ENCODE measurements at regions not wholly inside any gene's neighbourhood (a gene's known extent, or its start where the extent isn't known, plus 50 kb on each side); places are given as distances from the start of the nearest gene placed in this dataset.
"Not testable (repeated sequence)": the region's sequence is repeated elsewhere in the genome, so short reads cannot be mapped to it uniquely, and the experiment has no call there.

DNA sequence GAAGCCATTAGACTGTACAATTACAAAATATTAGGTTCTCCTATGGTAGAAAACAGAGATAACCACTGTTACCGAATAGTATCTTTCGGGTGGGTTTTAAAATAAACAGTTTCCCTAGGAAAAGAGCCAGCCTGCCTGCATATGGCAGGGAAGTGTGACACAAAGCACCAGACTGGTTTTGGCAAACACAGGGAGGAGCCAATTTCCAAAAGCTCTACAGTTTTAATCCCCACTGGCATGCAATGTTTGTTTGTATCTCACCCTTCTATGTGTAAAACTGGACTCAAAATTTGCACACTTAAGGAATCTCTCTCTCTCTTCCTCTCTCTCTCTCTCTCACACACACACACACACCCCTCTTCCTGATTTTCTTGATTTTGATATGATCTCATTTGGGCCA, 261.7 kb downstream of the ETV1 start:
- H3K4me1 ChIP-seq (ENCODE audit: control insufficient read depth in 4 of 4, insufficient read depth in 4 of 4, low read length in 3 of 4), result no peaks in the 10 kb centered on the region
- no peak overlapping the region for H3K4me3 ChIP-seq (ENCODE audit: low read depth in 1 of 3, low read length in 3 of 3)
- no peak overlapping the region for H3K27ac ChIP-seq (ENCODE audit: low read depth in 1 of 2, low read length in 2 of 2)
- no peak overlapping the region for H3K9ac ChIP-seq (ENCODE audit: low read depth in 1 of 2, low read length in 2 of 2)
- H3K27me3 ChIP-seq (ENCODE audit: control insufficient read depth in 4 of 4, insufficient read depth in 4 of 4, low read length in 3 of 4), result no peaks in the 10 kb centered on the region
- WGBS, result 82% methylated on average over 2 of the region's 2 CpGs
- no peak for TF ChIP-seq NR2F2 (IDR thresholded peaks at IDR 0.05)
- TF ChIP-seq SP1 (IDR thresholded peaks at IDR 0.05), result no peak
- TF ChIP-seq GABPA (IDR thresholded peaks at IDR 0.05 in 1 of 2, conservative IDR thresholded peaks at IDR 0.05 in 1 of 2), result no peak
- TF ChIP-seq FOXA1 (IDR thresholded peaks at IDR 0.05), result no peak
- TF ChIP-seq, protein P1, sequence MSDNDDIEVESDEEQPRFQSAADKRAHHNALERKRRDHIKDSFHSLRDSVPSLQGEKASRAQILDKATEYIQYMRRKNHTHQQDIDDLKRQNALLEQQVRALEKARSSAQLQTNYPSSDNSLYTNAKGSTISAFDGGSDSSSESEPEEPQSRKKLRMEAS (IDR thresholded peaks at IDR 0.05), result no peak
- no peak for TF ChIP-seq RAD21 (IDR thresholded peaks at IDR 0.05)
- H3K9me3 ChIP-seq (ENCODE audit: control insufficient read depth in 4 of 4, low read length in 3 of 4), result no peaks in the 10 kb centered on the region
- DNase-seq (ENCODE audit: low spot score), result no peak
- no peaks in the 10 kb centered on the region for H3K36me3 ChIP-seq (ENCODE audit: control insufficient read depth in 4 of 4, insufficient read depth in 3 of 4, low read depth in 1 of 4, low read length in 3 of 4)

DNA sequence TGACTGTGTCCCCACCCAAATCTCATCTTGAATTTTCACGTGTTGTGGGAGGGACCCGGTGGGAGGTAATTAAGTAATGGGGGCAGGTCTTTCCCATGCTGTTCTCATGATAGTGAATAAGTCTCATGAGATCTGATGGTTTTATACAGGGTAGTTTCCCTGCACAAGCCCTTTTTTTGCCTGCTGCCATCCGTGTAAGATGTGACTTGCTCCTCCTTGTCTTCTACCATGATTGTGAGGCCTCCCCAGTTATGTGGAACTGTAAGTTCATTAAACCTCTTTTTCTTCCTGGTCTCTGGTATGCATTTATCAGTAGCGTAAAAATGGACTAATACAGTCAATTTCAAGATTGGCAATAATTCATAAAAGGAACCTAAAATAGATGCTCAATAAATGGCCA, 261.0 kb downstream of the ETV1 start:
- H3K27ac ChIP-seq (ENCODE audit: low read depth in 1 of 2, low read length in 2 of 2); H3K36me3 ChIP-seq (ENCODE audit: control insufficient read depth in 4 of 4, insufficient read depth in 3 of 4, low read depth in 1 of 4, low read length in 3 of 4); H3K27me3 ChIP-seq (ENCODE audit: control insufficient read depth in 4 of 4, insufficient read depth in 4 of 4, low read length in 3 of 4); H3K4me3 ChIP-seq (ENCODE audit: low read depth in 1 of 3, low read length in 3 of 3); H3K4me1 ChIP-seq (ENCODE audit: control insufficient read depth in 4 of 4, insufficient read depth in 4 of 4, low read length in 3 of 4); H3K9ac ChIP-seq (ENCODE audit: low read depth in 1 of 2, low read length in 2 of 2); DNase-seq (ENCODE audit: low spot score); H3K9me3 ChIP-seq (ENCODE audit: control insufficient read depth in 4 of 4, low read length in 3 of 4): not testable (repeated sequence)
- WGBS, result 88% methylated on average over 4 of the region's 4 CpGs

DNA sequence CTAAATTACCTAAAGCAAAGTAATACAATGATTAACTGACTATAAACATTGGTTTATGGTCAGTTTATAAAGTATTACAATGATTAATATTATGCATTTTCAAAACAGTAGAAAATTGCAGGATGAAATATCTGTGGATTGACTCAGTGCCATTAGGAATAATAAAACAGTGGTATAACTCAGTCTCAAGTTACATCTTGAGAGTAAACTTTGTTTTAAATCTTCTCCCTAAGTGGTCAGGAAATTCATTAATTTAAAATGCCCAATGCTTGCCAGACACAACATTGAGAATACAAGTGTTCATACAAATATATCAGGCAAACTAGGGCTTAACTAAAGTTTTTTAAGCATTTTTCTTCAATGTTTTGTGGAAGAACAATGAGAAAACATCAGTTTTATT, 257.8 kb downstream of the ETV1 start:
- H3K9me3 ChIP-seq (ENCODE audit: control insufficient read depth in 4 of 4, low read length in 3 of 4), result no peaks in the 10 kb centered on the region
- no peaks in the 10 kb centered on the region for H3K36me3 ChIP-seq (ENCODE audit: control insufficient read depth in 4 of 4, insufficient read depth in 3 of 4, low read depth in 1 of 4, low read length in 3 of 4)
- H3K4me1 ChIP-seq (ENCODE audit: control insufficient read depth in 4 of 4, insufficient read depth in 4 of 4, low read length in 3 of 4), result no peaks in the 10 kb centered on the region
- no peak overlapping the region for H3K4me3 ChIP-seq (ENCODE audit: low read depth in 1 of 3, low read length in 3 of 3)
- H3K27me3 ChIP-seq (ENCODE audit: control insufficient read depth in 4 of 4, insufficient read depth in 4 of 4, low read length in 3 of 4), result no peaks in the 10 kb centered on the region
- TF ChIP-seq HNF4A (conservative IDR thresholded peaks at IDR 0.05), result no peak
- TF ChIP-seq, protein P1 (IDR thresholded peaks at IDR 0.05), result no peak
- no peak for TF ChIP-seq SP1 (IDR thresholded peaks at IDR 0.05)
- TF ChIP-seq FOXA1 (IDR thresholded peaks at IDR 0.05), result no peak
- TF ChIP-seq, protein P2, sequence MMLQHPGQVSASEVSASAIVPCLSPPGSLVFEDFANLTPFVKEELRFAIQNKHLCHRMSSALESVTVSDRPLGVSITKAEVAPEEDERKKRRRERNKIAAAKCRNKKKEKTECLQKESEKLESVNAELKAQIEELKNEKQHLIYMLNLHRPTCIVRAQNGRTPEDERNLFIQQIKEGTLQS (IDR thresholded peaks at IDR 0.05), result no peak
- no peak for TF ChIP-seq JUND (IDR thresholded peaks at IDR 0.05)
- no peak for TF ChIP-seq RXRA (IDR thresholded peaks at IDR 0.05)
- TF ChIP-seq, protein P3, sequence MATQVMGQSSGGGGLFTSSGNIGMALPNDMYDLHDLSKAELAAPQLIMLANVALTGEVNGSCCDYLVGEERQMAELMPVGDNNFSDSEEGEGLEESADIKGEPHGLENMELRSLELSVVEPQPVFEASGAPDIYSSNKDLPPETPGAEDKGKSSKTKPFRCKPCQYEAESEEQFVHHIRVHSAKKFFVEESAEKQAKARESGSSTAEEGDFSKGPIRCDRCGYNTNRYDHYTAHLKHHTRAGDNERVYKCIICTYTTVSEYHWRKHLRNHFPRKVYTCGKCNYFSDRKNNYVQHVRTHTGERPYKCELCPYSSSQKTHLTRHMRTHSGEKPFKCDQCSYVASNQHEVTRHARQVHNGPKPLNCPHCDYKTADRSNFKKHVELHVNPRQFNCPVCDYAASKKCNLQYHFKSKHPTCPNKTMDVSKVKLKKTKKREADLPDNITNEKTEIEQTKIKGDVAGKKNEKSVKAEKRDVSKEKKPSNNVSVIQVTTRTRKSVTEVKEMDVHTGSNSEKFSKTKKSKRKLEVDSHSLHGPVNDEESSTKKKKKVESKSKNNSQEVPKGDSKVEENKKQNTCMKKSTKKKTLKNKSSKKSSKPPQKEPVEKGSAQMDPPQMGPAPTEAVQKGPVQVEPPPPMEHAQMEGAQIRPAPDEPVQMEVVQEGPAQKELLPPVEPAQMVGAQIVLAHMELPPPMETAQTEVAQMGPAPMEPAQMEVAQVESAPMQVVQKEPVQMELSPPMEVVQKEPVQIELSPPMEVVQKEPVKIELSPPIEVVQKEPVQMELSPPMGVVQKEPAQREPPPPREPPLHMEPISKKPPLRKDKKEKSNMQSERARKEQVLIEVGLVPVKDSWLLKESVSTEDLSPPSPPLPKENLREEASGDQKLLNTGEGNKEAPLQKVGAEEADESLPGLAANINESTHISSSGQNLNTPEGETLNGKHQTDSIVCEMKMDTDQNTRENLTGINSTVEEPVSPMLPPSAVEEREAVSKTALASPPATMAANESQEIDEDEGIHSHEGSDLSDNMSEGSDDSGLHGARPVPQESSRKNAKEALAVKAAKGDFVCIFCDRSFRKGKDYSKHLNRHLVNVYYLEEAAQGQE (IDR thresholded peaks at IDR 0.05), result no peak
- TF ChIP-seq HNF4G (IDR thresholded peaks at IDR 0.05), result no peak
- TF ChIP-seq, protein P4, sequence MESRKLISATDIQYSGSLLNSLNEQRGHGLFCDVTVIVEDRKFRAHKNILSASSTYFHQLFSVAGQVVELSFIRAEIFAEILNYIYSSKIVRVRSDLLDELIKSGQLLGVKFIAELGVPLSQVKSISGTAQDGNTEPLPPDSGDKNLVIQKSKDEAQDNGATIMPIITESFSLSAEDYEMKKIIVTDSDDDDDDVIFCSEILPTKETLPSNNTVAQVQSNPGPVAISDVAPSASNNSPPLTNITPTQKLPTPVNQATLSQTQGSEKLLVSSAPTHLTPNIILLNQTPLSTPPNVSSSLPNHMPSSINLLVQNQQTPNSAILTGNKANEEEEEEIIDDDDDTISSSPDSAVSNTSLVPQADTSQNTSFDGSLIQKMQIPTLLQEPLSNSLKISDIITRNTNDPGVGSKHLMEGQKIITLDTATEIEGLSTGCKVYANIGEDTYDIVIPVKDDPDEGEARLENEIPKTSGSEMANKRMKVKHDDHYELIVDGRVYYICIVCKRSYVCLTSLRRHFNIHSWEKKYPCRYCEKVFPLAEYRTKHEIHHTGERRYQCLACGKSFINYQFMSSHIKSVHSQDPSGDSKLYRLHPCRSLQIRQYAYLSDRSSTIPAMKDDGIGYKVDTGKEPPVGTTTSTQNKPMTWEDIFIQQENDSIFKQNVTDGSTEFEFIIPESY (IDR thresholded peaks at IDR 0.05), result no peak
- TF ChIP-seq EGR1 (IDR thresholded peaks at IDR 0.05; ENCODE audit: low read depth in 2 of 2), result no peak
- no peak for TF ChIP-seq RAD21 (IDR thresholded peaks at IDR 0.05)
- TF ChIP-seq, protein P5, sequence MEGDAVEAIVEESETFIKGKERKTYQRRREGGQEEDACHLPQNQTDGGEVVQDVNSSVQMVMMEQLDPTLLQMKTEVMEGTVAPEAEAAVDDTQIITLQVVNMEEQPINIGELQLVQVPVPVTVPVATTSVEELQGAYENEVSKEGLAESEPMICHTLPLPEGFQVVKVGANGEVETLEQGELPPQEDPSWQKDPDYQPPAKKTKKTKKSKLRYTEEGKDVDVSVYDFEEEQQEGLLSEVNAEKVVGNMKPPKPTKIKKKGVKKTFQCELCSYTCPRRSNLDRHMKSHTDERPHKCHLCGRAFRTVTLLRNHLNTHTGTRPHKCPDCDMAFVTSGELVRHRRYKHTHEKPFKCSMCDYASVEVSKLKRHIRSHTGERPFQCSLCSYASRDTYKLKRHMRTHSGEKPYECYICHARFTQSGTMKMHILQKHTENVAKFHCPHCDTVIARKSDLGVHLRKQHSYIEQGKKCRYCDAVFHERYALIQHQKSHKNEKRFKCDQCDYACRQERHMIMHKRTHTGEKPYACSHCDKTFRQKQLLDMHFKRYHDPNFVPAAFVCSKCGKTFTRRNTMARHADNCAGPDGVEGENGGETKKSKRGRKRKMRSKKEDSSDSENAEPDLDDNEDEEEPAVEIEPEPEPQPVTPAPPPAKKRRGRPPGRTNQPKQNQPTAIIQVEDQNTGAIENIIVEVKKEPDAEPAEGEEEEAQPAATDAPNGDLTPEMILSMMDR (IDR thresholded peaks at IDR 0.05; ENCODE audit: low read depth, low read length, missing input control), result no peak
- TF ChIP-seq FOXA2 (IDR thresholded peaks at IDR 0.05), result no peak
- TF ChIP-seq TAF1 (conservative IDR thresholded peaks at IDR 0.05), result no peak
- no peak for TF ChIP-seq GABPA (IDR thresholded peaks at IDR 0.05 in 1 of 2, conservative IDR thresholded peaks at IDR 0.05 in 1 of 2)
- TF ChIP-seq YY1 (IDR thresholded peaks at IDR 0.05), result no peak
- TF ChIP-seq NR2F2 (IDR thresholded peaks at IDR 0.05), result no peak
- no peak for DNase-seq (ENCODE audit: low spot score)
- no peak overlapping the region for H3K9ac ChIP-seq (ENCODE audit: low read depth in 1 of 2, low read length in 2 of 2)
- no peak overlapping the region for H3K27ac ChIP-seq (ENCODE audit: low read depth in 1 of 2, low read length in 2 of 2)

Measured in liver (tissue), 8 donors.